ENCODE measurements at regions not wholly inside any gene's neighbourhood (a gene's known extent, or its start where the extent isn't known, plus 50 kb on each side); places are given as distances from the start of the nearest gene placed in this dataset.
"Not testable (repeated sequence)": the region's sequence is repeated elsewhere in the genome, so short reads cannot be mapped to it uniquely, and the experiment has no call there.

DNA sequence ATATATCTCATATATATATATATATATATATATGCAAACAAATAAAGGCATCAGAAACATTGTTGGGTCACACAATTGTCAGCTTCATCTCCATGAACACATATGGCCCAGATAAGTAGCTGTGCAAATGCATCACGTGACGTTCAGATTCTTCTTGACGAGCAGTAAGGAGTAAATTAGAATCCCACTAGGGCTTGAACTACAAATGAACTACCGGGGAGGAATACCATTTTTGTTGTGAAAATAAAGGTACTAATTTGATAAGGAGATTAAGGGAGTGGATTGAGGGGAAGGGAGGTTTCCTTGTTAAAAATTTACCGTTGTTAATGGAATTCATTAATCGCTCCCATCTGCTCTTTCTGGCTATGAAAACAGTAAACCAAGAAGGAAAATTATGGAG is 186.5 kb upstream of the COPS8 start:
- no peak for DNase-seq (ENCODE audit: low read depth)

DNA sequence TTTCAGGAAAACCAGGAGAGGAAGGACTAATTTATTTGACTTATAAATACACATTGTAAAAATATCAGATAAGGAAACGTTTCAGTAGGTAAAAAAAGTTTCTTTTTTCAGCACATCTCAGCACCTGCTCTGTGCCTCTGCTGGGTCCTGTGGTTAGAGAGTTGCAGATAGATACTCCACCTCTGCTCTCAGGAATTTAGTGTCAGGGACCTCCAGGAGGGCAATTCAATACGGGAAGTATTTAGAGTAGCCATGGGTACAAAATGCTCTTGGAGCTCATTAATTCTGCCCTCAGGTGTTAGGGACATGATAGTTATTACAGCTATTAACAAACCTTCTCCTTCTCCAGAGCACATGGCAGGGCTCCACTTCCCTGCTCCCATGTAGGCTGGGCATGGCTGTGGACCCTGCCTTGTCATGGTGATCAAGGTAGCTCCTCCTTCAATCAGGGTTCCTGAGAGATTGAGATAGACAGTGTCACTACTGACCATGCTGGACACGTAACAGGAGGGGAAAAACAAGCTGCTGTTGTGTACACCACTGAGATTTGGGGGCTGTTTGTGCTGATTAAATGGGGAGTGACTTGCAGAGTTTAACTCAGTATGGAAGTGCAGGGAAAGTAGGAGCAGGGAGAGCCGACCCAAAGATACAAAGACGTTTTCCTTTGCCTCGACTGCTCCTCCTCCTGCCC is 185.6 kb upstream of the COPS8 start:
- no peak for DNase-seq (ENCODE audit: low read depth)

DNA sequence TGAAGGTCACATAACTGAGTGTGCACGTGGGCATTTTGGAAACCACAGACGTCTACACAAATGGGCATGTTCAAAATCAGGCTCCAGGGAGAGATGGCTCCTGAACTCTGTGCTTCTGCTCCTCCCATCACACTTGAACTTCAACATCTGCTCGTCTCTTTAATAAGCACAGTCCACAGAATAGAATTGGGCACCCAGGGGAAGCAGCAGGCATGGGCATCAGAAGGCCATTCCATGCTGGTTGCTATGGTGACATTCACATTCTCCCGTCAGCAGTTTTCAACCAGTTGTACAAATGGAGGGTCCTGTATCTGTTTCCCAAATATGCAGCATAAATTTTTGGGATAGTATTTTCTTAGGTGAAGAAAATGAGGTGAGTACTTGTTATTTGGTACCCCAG is 183.7 kb upstream of the COPS8 start:
- DNase-seq (ENCODE audit: low read depth) = no peak

DNA sequence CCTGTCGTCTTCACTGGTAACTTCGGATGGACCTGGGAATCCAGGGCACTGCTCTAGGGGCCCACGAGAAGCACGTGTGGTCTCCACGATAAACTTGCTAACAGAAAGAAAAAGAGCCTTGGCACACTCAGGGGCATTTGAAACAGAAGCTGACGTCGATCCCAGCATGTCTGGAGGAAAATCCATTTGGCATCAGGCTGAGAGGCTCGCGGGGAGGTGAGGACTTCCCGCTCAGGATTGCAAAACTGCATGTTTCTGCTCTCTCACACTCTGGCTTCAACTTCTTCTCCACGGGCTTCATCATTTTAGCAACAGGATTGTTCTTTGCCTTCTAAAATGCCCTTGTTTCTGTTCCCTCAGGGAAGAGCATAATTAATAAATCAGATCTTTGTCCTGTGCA is 181.7 kb upstream of the COPS8 start:
- no peak for DNase-seq (ENCODE audit: low read depth)

DNA sequence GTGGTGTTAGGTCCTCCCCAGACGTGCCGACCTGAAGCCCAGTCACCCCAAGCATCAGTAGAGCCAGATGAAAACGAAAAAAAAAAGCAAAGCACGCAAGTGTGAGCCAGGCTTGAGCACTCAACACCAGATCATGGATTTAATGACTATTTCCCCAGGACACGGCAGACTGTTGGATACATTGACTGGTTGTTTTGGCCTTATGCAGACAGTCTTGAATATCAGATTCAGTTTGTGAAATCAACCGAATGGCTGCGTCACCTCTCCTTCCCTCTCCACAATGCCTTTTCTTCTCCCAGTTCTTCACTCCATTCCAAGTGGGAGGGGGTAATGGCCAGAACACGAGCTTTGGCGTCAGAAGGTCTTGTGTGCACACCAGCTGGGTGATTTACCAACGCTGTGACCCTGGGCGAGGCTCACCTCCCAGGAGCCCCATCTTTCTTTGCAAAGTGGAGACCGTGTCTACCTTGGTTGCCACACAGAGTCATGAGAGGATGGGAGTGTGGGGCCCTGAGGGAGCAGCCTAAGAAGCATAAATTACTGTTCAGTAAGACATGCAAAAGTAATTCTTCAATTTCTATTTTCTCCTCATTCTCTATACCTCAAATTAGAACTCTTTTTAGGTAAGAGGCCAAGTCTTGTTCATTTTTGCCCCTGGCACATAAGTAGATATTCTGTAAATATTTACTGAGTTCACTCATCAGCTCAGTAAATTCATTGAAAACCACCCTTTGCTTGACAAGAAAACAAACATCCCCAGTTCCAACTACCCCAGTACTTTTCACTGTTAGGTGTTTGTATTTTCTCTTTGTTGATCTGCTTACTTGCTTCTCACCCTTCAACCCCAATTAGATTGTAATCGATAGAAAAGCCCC is 181.1 kb upstream of the COPS8 start:
- no peak for DNase-seq (ENCODE audit: low read depth)

DNA sequence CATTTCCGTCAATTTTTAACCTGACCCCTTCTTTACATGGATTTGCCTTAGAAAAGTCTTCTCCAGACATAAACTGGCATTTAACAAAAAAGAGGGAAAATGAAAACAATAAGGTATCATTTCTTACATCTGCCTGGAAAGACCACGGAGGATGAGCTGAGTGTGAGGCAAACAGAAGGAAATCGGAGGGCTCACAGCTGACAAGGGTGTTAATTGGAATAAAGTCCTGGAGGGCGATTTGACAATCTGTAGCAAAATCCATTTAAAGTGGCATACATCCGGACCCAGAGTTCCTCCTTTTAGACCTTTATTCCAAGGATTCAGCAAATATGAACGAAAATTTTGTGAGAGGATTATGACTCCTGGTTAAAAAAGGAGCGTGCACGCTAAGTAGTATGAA is 179.7 kb upstream of the COPS8 start:
- no peak for DNase-seq (ENCODE audit: low read depth)

DNA sequence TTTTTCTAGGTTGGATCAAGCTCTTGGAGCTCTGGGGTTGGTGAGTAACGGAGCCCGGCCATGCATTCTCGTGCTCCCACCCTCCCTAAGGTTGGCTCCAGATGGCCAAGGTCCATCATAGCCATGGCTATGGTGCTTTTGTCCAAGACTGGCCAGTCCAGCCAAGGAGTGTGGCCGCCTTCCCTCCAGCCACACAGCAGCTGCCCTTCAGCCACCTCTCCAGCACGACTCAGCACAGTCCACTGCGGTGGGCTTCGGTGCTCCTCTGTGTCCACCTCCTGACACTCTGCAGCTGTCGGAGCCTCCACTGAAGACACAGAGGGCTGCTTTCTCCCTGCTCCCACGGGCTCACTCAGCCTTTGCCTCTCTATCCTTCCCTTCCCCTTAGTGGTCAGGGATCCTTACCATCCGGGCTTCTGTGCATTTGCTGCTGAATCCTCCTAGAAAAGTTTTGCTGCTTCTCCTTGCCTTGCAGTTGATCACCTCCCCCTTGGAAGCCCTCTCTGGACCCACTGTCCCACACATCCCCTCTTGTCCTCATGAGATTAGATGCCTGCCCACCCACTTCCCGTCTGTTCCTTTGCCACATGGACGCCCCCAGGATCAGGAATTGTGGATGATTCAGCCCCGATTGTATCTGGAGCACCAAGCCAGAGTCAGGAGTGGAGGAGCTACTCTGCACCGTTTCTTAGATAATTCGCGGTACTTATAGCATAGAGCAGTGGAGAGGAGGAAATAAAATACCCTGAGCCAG is 177.1 kb upstream of the COPS8 start:
- no peak for DNase-seq (ENCODE audit: low read depth)

DNA sequence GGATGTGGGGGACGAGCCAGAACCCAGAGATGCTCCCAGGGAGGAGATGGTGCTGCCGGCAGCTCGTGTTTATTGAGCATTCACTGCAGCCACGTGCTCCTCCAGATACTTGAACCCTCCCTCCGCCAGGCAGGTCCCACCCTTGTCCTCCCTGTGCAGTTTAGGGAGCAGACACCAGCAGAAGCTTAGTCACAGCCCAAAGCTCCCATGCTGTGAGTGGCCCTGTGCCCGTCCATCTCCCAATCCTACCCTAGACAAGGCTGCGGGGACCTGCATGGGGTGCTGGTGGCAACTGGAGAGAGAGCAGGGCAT is 176.5 kb upstream of the COPS8 start:
- no peak for DNase-seq (ENCODE audit: low read depth)

DNA sequence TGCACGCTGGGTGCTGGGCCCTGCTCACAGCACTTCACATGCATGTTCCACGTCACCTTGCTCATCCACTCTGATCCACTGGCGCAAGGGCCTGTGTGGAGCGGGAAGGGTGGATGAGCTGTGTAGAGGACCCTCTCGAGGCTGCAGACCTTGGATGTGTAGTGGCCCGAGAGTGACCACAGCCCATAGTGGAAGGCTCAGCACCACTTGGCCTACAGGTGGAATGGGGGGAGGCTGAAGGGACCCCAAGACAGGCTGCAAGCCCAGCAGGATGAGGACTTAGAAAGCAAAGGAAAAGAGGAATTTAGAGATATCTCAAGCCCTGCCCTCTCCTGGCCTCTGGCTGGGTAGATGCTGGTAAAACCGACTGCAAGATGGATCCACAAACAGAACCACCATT is 175.9 kb upstream of the COPS8 start:
- no peak for DNase-seq (ENCODE audit: low read depth)

DNA sequence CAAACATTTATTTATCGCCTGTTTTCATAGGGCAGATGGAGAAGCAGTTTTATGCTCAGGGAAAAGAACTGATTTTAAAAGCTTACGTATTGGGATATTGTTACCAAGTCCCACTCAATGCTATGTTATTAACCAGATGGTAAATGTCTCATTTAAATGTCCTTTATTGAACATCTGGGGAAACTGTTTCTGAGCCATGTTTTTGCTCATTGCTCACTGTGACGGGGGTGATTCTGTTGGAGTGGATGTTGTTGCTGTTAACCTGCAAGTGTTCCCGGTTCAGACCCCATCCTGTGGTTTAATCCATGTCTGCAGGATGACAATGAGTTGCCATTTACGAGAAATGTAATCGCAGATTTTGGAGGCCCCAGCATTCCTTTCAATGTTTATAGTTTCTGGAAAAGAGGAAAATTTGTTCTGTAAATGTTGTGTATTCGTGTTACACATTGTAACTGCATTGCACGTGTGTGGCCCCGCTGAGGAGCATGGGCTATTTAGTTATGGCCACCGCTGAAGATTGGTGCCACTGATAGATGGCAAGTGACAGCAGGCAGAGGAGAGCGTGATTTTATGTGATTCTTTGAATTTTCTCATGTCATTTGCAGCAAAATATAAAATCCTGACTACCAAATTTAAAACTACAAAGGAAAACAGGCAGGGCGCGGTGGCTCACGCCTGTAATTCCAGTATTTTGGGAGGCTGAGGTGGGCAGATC is 174.8 kb upstream of the COPS8 start:
- no peak for DNase-seq (ENCODE audit: low read depth)

DNA sequence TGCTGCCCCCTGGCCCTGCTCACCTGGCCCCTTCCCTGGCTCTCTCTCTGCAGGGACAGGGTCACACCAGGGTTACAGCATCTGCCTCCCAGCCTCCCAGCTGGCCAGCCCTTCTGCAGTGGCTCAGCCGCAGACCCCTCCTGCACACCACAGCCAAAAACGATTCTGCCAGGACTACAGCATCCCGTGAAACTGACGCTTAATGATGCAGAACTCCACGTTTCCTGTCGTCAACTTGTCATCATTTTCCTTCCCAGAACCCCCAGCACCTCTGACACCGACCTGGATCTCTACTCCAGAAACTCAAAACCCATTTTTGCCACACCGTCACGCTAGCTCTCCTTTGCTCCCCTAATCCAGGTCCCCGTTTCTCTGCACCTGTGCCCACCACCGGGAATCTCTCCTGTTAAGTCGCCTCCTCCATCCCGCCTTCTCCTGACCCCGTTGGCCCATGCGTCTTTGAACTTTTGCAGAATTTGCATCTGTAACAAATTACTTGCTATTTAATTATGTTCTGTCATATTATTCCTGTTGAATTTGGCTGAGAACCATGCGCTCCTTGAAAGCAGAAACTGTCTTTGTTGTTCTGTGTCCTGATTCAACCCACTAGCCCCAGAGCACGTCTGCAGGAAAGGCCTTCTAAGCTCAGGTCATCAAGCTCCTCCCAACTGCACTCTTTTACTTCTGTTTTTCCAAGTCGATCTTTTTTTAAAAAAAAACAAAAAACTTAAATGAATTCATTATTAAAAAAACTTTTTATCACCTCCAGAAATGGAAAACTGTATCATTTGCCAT is 173.2 kb upstream of the COPS8 start:
- DNase-seq (ENCODE audit: low read depth) = no peak

DNA sequence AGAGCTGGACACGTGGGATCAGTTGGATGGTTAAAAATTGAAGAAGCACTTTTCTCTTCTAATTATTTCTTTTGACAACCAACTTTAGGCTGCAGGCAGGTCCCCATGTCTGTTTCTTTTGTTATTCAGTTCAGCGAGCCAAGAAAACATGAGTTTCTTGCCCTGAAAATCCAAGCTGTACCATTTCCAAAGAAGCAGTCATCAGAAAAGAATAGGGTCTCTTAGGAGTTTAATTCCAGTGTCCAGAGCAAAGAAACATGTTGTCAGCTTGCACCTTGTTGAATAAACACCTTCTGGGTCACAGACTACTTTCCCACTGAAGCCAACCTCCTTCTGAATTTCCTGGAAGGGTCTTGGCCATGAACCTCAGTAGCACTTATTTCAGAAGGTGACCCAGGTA is 170.5 kb upstream of the COPS8 start:
- DNase-seq (ENCODE audit: low read depth) = no peak

DNA sequence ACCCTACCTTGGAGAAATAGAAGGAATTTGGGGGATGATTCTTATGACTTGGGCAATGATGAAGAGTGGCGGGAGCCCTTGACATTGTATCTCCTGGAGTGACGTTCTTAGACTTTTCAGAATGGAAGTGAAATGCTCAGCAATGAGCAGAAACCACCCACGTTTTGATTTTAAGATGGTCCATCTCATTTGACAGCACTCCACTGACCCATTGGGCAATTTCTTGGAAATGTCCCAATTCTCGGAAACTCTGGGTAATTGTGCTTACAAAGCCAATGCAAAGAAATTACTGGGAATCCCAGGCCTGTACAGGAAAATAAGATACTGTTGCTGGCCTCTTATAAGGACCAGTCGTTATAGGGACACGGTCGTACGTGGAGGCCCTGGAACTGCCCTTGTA is 170.0 kb upstream of the COPS8 start:
- DNase-seq (ENCODE audit: low read depth) = no peak

DNA sequence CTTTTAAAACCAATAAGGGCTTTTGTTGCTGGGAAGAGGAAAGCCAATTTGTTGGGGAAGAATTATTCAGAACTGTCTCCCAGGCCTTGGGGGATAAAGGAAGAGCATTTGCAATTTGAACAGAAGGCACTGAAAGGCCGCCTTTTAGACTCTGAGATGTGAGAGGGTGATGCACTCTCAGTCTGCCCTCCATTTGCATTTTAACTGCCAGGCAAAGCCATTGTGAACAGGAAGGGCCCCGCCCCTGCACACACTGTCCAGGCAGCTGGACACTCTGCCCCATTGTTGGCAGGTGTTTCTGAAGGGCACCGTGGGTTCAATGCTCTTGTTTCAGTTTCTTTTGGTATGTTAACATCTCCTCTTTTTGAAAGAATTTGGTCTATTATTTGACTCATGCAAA is 169.5 kb upstream of the COPS8 start:
- no peak for DNase-seq (ENCODE audit: low read depth)

DNA sequence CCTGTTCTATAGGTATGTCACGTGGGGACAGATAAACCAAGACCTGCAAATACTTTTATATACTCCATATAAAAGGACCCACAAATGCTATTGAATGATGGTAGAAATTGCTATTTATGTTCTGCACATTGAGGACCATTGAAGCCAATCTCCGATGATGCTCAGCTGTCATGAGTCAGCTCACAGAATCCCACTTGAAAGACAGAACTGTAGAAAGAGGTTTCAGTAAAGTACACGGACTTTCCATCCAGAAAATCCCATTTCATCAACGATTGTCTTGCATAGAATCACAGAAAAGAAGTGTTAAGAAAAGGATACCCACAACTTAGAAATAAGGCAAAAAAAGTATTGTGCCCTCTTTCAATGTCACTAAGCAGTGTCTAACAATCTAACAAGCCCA is 169.0 kb upstream of the COPS8 start:
- no peak for DNase-seq (ENCODE audit: low read depth)

DNA sequence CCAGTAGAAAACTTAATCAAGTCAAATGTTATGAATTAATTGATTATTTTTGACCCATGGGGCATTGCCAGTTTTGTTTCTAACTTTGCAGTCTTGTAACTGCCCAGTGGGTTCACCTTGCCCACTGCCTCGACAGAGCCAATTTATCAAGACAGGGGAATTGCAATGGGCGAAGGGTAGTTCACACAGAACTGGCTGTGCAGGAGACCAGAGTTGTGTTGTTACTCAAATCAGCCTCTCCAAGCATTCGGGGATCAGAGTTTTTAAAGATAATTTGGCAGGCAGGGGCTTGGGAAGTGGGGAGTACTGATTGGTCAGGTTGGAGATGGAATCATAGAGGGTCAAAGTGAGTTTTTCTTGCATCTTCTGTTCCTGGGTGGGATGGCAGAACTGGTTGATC is 168.5 kb upstream of the COPS8 start:
- no peak for DNase-seq (ENCODE audit: low read depth)

DNA sequence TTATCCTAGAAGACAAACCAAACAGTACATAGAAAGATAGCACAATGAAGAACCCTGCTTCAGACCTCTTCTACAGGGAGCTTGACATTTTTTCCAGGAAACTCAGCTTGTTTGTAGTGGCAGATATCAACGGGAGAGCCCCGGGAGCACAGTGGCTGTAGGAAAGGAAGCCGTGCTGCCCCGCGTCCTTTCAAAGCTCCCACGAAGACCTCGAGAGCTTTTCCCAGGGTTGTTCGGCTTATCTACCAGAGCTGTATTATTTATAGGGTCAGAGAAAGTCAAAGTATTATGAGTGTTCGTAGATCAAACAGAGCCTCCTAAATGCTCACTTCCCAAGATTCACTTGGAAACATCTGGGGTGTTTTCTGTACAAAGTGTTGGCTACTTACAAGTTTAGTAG is 167.1 kb upstream of the COPS8 start:
- DNase-seq (ENCODE audit: low read depth) = no peak

DNA sequence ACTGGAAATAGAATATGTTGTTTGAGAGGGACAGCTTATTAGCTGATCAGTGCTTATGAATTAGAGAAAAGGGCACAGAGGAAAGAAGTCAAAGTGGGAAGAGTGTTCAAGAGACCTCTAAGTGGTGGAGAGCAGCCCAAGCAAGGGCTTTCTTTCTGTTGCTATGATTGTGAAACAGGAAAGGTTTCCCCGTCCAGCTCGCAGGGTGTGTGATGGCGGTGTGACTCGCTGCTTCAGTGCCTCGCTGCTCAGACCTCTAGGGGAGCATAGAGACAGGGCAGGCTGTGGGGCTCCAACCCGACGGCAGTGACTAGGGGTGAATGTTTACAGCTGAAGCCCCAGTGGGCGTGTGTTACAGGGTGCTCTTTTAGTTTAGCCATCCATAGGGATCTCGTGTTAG is 166.5 kb upstream of the COPS8 start:
- no peak for DNase-seq (ENCODE audit: low read depth)

DNA sequence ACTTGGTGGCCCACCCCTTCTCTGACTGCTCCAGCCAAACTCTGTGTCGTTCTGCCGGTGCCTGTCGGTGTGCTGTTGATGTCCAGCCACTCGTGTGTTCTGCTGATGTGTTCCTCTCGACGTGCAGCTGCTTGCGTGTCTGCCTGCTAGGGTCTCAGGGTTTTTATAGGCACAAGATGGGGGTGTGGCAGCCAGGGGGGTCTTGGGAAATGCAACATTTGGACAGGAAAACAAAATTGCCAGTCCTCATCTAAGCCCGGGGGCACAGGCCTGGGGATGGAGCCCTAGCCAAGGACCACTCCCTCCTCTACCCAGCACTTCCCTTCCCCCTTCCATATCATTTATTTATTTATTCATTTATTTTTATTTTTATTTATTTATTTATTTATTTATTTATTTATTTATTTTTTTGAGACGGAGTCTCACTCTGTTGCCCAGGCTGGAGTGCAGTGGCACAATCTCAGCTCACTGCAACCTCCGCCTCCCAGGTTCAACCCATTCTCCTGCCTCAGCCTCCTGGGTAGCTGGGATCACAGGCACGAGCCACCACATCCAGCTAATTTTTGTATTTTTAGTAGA is 165.8 kb upstream of the COPS8 start:
- DNase-seq (ENCODE audit: low read depth) = not testable (repeated sequence)

DNA sequence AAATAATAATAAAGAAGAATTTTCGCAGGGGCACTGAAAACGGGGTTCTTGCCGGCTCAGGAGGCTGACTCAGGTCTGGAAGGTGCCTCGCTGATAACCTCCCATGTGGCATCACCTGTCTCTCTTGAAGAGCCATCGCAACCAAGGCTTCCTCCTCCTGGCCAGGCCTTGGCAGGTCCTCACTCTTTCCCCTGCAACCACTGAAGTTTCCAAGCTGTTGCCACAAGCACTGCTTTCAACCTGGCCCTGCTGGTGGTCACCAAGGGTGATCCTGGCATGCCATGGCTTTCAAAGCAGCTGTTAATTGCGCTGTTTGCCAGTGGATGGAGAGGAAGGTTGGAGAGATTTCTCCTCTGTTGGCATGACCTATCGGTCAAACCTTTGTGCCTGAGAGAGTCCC is 163.6 kb upstream of the COPS8 start:
- DNase-seq (ENCODE audit: low read depth) = no peak

DNA sequence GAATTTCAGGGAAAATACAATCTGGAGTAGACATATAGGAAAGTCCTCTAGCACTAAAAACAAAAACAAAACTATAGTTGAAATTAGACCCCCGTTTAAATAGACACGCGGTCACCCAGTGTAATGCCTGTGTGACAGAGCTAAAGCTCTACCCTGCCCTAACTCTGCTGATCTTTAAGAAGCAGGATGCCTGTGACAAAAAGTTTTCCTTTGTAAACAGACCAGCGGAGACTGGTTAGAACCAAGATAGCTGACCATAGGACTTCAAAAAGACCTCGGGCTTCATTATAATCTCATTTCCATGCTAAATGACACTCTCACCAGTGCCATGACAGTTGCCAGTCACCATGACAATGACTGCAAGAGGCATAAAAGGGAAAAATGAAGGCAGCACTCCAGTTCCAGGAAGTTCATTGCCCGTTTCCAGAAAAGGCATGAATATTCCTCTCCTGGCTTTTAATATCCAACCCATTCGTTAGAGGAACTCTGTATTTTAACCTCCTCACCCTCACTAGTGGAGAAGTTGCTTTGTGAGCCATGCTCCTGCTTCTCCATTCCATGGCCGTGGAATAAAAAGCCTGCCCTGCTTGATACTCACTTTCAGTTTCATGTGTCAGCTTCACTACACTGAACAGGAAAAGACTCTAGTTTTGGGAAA is 157.2 kb upstream of the COPS8 start:
- DNase-seq (ENCODE audit: low read depth) = no peak
